HG03457 (cell line): ENCODE measurements at regions not wholly inside any gene's neighbourhood (a gene's known extent, or its start where the extent isn't known, plus 50 kb on each side); places are given as distances from the start of the nearest gene placed in this dataset.

Experiments used
- ATAC-seq: cut with Tn5 transposase; IDR thresholded peaks from one replicate; pipeline ENCODE4 v1.9.1; 2021; ENCODE audit warnings: moderate number of reproducible peaks; ENCODE audit not compliant: unreplicated experiment

DNA sequence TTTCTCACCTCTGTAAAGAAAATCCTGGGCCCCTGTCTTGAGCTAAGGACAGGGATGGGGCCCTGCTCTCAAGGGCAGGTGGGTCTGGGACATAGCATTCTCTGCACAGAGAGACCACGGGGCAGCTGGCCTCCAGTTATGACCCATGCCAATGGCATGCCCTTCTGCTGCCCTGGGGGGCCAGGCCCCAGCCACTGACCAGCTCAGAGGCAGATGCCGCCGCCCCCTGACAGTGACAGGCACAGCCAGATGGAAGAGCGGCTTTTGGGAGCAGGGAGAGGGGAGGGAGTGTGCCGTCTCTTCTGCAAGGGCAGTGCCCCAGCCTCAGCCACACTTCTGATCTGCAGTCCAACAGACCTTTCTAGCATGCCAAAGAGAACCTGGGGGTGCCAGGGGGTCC, 114.8 kb upstream of the NAV2 start:
- ATAC-seq: no peak

DNA sequence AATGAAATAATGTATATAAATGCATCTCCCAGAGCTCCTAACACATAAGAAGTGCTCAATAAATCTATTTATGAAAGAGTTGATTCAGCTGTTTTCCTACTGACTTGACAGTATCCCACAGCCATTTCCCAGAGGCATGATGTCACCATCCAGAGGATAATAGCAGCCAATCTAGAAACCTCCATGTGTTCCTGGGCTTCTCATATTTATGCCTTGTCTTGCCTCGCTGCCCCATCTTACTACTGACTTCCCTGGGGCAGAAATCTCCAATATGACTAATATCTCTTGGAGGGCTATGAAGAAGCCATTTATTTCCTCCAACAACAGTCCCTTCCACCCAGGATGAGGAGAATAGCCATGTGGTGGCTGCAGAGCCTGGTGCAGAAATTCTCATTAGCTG, 115.4 kb upstream of the NAV2 start:
- no peak for ATAC-seq

DNA sequence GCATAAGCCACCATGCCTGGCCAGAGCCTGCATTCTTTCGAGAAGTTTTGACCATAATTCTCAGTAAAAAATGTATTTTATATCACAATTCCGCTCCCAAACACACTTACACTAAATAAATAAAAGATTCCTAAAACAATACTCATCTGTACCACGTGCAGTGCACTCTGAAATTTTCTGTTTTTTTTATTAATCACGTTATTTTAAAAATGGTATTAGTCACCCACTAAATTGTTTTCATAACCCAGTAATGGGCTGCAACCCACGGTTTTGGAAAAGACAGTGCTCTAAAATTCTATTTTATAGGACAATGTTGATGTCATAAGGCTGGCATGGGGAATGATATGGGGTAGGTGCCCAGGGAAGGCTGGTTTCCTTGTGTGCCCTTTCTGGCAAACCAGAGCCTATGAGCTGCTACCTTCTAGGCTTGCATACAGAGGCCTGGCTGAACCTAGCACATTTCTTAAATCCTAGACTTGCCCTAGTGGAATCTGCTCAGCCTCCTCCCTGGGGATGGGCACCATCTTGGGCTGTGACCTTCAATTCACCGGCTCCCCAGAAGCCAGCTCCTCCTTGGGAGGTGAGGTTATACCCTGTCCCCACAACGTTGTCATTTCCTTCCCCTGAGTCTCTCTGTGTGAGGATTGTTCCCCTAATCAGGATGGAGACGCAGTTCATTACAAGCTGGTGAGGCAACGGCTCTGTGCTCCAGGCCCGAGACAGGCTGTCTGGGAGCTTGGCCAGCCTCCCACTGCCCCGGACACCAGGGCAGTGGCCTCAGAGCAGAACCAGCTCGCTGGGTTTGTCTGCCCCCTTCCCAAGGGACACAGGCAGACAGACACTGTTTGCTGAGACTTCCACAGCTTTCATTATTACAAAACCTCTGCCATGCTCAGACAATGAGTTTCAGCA, 116.5 kb upstream of the NAV2 start:
- ATAC-seq: no peak

- ATAC-seq: no peak
Measured at GRCh38 chr11:19595499-19595839, 117.2 kb upstream of the NAV2 start.

DNA sequence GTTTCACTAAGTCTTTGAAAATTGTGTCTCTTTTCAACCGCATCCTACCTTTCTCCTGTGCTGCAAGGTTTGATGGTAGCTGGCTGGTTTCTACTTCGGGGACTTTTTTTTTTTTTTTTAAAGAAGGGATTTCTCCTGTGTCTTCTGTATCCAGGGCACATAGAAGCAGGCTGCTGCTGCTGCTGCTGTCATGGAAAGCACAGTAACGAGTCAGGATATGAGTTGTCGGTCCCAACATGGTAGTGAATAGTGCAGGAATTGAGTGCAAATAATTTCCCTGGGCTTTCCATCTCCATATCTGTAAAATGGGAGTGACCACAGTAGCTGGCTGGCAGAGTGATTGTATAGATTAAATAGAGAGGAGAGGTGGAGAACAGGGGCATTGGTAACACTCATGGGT, 118.3 kb upstream of the NAV2 start:
- ATAC-seq: no peak

DNA sequence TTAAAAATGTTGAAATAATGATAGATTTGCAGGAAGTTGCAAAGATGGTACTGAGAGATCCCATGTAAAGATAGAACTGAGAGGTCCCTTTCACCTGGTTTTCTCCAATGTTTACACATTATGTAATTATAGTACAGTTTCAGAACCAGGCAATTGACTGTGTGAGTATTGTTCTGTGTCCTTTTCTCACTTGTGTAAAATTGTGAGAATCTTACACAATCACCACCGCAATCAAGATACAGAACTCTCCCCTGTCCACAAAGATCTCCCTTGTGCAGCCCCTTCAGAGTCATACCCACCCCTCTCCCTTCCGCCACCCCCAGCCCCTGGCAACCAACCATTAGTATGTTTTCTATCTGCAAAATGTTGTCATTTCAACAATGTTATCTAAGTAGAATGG, 119.8 kb upstream of the NAV2 start:
- no peak for ATAC-seq

GRCh38 chr11:19589567-19590260, 122.9 kb upstream of the NAV2 start:
- ATAC-seq: no peak

GRCh38 chr11:19587979-19588378, 124.7 kb upstream of the NAV2 start:
- no peak for ATAC-seq

DNA sequence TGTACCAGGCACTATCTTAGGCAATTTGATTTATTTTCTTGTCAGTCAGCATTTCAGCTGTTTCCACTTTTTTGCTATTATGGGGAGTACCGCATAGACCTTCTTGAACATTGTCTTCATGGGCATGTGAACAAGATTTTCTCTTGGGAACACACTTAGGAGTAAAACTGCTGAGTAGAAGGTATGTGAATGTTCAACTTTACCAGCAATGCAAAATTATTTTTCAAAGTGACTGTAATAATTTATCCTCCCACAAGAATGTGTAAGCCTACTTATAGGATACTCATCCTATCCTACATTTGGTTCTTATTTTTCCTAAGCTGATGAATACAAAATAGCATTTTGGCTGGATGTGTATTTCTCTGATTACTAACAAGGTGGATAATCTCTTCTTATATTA, 132.0 kb upstream of the NAV2 start:
- no peak for ATAC-seq

GRCh38 chr11:19579957-19580356, 132.7 kb upstream of the NAV2 start:
- ATAC-seq: no peak

GRCh38 chr11:19578871-19579270, 133.8 kb upstream of the NAV2 start:
- no peak for ATAC-seq

DNA sequence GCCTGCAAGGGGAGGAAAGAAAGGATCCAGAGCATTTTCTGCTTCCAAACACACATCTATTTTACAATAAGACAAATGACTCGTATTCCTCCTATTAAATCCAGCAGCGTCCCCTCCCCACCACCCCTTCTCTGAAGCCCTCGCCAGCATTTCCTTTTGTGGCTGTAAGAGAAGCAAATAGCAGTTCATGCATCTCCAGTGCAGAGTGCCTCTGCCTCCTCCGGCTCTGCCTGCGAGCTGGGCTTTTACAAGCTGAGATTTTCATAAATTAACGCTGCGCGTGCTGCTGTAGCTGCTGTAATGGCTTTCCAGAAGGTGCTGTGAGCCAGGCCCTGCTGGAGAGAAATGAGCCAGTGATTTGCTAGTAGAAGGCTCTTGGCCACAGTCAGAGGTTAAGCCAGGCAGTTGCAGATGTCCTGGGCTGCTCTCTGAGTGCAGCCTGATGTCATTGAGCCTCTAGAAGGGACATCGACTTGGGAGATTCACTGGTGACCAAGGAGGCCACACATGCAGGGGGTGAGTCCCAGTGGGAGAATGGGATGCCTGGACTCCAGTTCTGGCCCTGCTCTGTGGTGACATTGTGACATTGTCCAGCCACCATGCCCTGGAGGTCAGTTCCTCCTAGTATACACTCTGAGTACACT, 134.5 kb upstream of the NAV2 start:
- no peak for ATAC-seq

DNA sequence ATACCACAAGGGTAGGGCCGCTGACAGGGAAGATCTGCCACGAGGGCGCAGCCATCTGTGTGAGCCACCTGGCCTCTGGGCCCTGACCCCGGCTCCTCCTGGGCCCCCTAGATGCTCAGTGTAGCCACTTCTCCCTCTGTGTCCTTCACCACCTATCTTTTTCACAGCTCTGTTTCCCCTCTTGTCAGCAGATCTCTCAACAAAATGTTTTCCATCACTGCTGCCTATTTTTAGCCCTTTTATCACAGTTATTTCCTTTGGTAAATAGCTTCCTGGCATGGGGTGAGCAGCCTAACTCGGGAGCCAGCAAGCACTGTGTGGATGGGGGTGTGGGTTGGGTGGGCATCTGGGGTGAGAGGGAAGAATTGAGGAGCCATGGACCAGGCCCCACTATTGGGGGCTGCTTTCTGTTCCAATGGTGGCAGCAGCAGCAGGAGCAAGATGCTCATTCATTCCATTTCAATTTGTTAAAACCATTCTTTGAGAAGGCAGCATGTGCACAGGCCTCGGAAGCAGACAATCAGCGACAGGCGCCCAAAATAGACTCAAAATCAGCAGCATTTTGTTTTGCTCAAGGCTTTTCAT, 135.2 kb upstream of the NAV2 start:
- no peak for ATAC-seq

- no peak for ATAC-seq
Measured at GRCh38 chr11:19576903-19577302, 135.7 kb upstream of the NAV2 start.

DNA sequence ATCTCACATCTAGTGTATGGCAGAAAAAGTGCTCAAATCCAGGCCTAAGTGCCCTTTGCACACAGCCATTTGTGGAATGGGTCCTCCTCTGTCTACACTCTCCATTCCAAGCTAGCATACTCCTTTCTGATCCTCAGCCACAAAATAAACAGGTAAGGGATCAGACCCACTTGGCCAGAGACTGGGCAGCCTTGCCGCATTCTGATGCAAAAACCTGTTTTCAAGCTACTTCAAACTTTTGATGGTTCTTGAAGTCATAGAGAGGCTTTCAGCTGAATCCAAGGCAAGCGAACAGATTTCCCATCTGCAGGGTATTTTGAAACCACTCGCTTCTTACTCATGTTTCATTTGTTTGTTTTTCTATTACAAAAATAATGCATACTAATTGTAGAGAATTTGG, 136.6 kb upstream of the NAV2 start:
- ATAC-seq: no peak

GRCh38 chr11:19574916-19575315, 137.7 kb upstream of the NAV2 start:
- no peak for ATAC-seq

DNA sequence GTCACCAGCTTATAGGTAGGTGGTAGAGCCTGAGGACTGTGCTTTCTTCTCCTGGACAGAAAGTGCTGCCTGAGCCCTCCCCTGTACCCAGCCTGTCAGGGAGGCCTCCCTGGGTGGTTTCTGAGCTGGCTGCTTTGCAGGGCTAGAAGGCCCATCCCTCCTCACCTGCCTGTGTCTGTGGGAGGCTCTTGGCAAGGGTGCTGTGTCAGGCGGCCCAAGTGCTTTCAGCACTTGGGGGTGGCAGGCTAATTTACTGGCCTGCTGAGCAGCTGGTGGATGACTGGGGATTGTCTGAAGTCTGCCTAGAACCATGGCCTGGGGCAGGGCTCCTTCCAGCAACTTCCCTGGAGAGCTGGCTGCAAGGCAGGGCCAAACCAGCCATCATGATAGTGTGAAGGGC, 139.0 kb upstream of the NAV2 start:
- ATAC-seq: no peak

GRCh38 chr11:19571906-19572305, 140.7 kb upstream of the NAV2 start:
- ATAC-seq: no peak

GRCh38 chr11:19570889-19571288, 141.7 kb upstream of the NAV2 start:
- no peak for ATAC-seq

GRCh38 chr11:19567996-19568395, 144.6 kb upstream of the NAV2 start:
- no peak for ATAC-seq

DNA sequence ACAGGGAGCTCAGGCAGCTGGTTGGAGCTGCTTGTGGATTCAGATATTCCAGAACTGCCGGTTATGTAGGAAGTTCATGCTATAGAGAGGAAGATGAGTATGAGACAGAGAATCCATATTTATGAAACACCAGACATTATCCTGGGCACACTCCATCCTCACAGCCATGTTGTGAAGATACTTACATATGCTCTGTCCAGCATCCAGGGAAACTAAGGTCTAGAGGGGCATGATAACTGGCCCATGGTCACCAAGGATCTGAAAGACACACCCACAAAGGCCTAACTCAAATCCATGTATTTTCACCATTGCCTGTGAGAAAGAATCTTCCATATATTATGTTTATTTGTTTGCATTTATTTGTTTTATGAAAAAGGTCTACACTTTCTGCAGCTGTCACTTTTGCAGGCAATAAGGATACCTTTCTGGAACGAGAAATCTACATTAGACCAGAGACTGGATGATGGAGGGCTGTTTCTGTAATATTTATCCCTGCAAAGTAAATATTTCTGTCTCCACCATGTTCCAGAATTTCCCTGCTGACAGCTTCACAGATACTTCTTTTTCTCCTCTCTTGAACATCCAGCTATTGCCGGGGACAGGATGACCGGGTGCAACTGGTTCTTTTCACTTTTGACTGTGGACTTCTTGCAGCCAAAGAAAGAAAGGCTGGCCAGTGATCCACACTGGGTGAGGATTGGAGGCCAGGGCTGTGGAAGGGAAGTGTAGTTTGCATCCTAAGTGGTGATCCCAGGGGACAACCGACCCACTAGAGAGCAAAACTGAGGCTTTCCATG, 145.9 kb upstream of the NAV2 start:
- no peak for ATAC-seq
